ENCODE measurements at regions not wholly inside any gene's neighbourhood (a gene's known extent, or its start where the extent isn't known, plus 50 kb on each side); places are given as distances from the start of the nearest gene placed in this dataset.
"Not testable (repeated sequence)": the region's sequence is repeated elsewhere in the genome, so short reads cannot be mapped to it uniquely, and the experiment has no call there.

- TF ChIP-seq EZH2 (IDR thresholded peaks at IDR 0.05; ENCODE audit: low read length, unreplicated experiment); CTCF (conservative IDR thresholded peaks at IDR 0.05; ENCODE audit: low read depth, low read length): not testable (repeated sequence)
Measured at GRCh38 chr6:74254147-74254546, 558.1 kb downstream of the CD109 start.
